ENCODE measurements at regions not wholly inside any gene's neighbourhood (a gene's known extent, or its start where the extent isn't known, plus 50 kb on each side); places are given as distances from the start of the nearest gene placed in this dataset.

DNA sequence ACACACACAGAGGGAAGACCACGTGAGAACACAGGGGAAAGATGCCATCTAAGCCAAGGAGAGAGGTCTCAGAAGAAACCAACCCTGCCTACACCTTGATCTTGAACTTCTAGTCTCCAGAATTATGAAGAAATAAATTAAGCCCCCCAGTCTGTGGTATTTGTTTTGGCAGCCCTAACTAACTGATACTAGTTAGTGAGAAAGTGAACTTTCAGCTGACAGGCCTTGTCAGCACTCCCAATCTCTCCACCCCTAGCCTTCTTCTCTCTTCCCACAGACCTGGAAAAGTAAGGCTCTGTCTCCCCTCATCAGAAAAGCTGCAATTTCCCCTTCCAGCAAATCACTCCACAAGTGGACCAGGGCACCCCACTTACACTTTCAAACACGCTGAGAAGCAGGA, 108.6 kb upstream of the CDYL start:
- TF ChIP-seq, protein P1, sequence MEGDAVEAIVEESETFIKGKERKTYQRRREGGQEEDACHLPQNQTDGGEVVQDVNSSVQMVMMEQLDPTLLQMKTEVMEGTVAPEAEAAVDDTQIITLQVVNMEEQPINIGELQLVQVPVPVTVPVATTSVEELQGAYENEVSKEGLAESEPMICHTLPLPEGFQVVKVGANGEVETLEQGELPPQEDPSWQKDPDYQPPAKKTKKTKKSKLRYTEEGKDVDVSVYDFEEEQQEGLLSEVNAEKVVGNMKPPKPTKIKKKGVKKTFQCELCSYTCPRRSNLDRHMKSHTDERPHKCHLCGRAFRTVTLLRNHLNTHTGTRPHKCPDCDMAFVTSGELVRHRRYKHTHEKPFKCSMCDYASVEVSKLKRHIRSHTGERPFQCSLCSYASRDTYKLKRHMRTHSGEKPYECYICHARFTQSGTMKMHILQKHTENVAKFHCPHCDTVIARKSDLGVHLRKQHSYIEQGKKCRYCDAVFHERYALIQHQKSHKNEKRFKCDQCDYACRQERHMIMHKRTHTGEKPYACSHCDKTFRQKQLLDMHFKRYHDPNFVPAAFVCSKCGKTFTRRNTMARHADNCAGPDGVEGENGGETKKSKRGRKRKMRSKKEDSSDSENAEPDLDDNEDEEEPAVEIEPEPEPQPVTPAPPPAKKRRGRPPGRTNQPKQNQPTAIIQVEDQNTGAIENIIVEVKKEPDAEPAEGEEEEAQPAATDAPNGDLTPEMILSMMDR (IDR thresholded peaks at IDR 0.05; ENCODE audit: low read depth, low read length), result no peak
- TF ChIP-seq EZH2phosphoT487 (IDR thresholded peaks at IDR 0.05; ENCODE audit: low read depth), result no peak
